NCI-H1092 (cell line): ENCODE measurements at regions not wholly inside any gene's neighbourhood (a gene's known extent, or its start where the extent isn't known, plus 50 kb on each side); places are given as distances from the start of the nearest gene placed in this dataset.

Experiments
- DNase-seq: peaks from one replicate; lab custom pipeline; 2025; lab: John Stamatoyannopoulos, UW

- DNase-seq, result no peak
These were observed 201.7 kb upstream of the ANK2 start for GRCh38 chr4:112847781-112848180.

- DNase-seq, result no peak
These were observed 200.5 kb upstream of the ANK2 start for GRCh38 chr4:112848911-112849310.

- DNase-seq, result no peak
These were observed 196.9 kb upstream of the ANK2 start for GRCh38 chr4:112852601-112853000.

GRCh38 chr4:112853662-112854256 is 195.7 kb upstream of the ANK2 start:
- DNase-seq, result no peak

- DNase-seq, result no peak
These were observed 195.0 kb upstream of the ANK2 start for GRCh38 chr4:112854420-112854819.

- DNase-seq, result no peak
These were observed 194.4 kb upstream of the ANK2 start for GRCh38 chr4:112855058-112855457.

- DNase-seq, result no peak
These were observed 192.0 kb upstream of the ANK2 start for GRCh38 chr4:112857461-112857860.

GRCh38 chr4:112858751-112859150 is 190.7 kb upstream of the ANK2 start:
- DNase-seq, result no peak

- no peak for DNase-seq
These were observed 189.8 kb upstream of the ANK2 start for GRCh38 chr4:112859456-112860184.

GRCh38 chr4:112860830-112861690 is 188.4 kb upstream of the ANK2 start:
- DNase-seq, result no peak

- DNase-seq, result no peak
These were observed 187.5 kb upstream of the ANK2 start for GRCh38 chr4:112861691-112862674.

- no peak for DNase-seq
These were observed 184.0 kb upstream of the ANK2 start for GRCh38 chr4:112865443-112865842.

- DNase-seq, result no peak
These were observed 173.1 kb upstream of the ANK2 start for GRCh38 chr4:112876316-112876715.

- no peak for DNase-seq
These were observed 167.6 kb upstream of the ANK2 start for GRCh38 chr4:112881842-112882241.

- no peak for DNase-seq
These were observed 167.2 kb upstream of the ANK2 start for GRCh38 chr4:112882286-112882685.

- DNase-seq, result no peak
These were observed 165.0 kb upstream of the ANK2 start for GRCh38 chr4:112884406-112884805.

- no peak for DNase-seq
These were observed 163.6 kb upstream of the ANK2 start for GRCh38 chr4:112885897-112886296.

- DNase-seq, result no peak
These were observed 160.8 kb upstream of the ANK2 start for GRCh38 chr4:112888622-112889021.

- no peak for DNase-seq
These were observed 160.3 kb upstream of the ANK2 start for GRCh38 chr4:112889199-112889598.

GRCh38 chr4:112889619-112890527 is 159.6 kb upstream of the ANK2 start:
- DNase-seq, result no peak

GRCh38 chr4:112894480-112894879 is 155.0 kb upstream of the ANK2 start:
- DNase-seq, result no peak
